ENCODE measurements at regions not wholly inside any gene's neighbourhood (a gene's known extent, or its start where the extent isn't known, plus 50 kb on each side); places are given as distances from the start of the nearest gene placed in this dataset.

DNA sequence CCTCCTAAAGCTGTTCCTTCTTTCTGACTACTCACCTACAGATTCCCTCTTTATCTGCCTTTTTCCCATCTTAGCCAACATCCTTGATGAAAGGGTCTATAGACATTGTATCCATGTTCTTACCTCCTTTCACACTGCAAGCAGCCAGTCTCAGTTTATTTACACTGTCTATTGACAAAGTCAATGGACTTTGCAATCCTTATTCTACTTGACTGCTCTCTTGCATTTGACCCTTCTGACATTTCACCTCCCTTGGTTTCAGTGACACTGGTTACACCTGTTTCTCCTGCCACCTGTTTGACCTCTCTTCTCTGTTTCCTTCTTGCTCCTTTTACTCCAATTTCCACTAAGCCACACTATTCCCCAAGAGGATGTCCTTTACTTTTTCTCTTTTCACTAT is 224.0 kb upstream of the SNX7 start:
- TF ChIP-seq, protein P1, sequence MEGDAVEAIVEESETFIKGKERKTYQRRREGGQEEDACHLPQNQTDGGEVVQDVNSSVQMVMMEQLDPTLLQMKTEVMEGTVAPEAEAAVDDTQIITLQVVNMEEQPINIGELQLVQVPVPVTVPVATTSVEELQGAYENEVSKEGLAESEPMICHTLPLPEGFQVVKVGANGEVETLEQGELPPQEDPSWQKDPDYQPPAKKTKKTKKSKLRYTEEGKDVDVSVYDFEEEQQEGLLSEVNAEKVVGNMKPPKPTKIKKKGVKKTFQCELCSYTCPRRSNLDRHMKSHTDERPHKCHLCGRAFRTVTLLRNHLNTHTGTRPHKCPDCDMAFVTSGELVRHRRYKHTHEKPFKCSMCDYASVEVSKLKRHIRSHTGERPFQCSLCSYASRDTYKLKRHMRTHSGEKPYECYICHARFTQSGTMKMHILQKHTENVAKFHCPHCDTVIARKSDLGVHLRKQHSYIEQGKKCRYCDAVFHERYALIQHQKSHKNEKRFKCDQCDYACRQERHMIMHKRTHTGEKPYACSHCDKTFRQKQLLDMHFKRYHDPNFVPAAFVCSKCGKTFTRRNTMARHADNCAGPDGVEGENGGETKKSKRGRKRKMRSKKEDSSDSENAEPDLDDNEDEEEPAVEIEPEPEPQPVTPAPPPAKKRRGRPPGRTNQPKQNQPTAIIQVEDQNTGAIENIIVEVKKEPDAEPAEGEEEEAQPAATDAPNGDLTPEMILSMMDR (conservative IDR thresholded peaks at IDR 0.05; ENCODE audit: low read depth, low read length), result no peak
- no peak for TF ChIP-seq EZH2 (IDR thresholded peaks at IDR 0.05; ENCODE audit: low read length, unreplicated experiment)
